ENCODE measurements at regions not wholly inside any gene's neighbourhood (a gene's known extent, or its start where the extent isn't known, plus 50 kb on each side); places are given as distances from the start of the nearest gene placed in this dataset.

- ATAC-seq, result no peak
These were observed 176.5 kb downstream of the USP12 start for GRCh38 chr13:26995159-26995558.

GRCh38 chr13:26993780-26994179 lies 177.8 kb downstream of the USP12 start:
- intact Hi-C loops (cut with DNase I), result no loop called here
- Histone ChIP-seq H3K27me3 (ENCODE audit: low read depth) (no peaks in the 10 kb centered on the region), H3K4me1 (peaks cover 20% of the 10 kb centered on the region), H3K9me3 (no peaks in the 10 kb centered on the region), H3K36me3 (no peaks in the 10 kb centered on the region), H3K27ac (no peak overlapping the region), H3K4me3 (no peak overlapping the region)
- ATAC-seq (no peak), DNase-seq (no peak)
- TF ChIP-seq CTCF (IDR thresholded peaks at IDR 0.05), result no peak

More at GRCh38 chr13:26995159-26995558, 176.5 kb downstream of the USP12 start:
- no peak for TF ChIP-seq CTCF (IDR thresholded peaks at IDR 0.05)
- intact Hi-C loops (cut with DNase I), result no loop called here
- no peaks in the 10 kb centered on the region for H3K9me3 ChIP-seq
- H3K27me3 ChIP-seq (ENCODE audit: low read depth), result no peaks in the 10 kb centered on the region
- peaks cover 13% of the 10 kb centered on the region for H3K4me1 ChIP-seq
- H3K27ac ChIP-seq, result no peak overlapping the region
- H3K36me3 ChIP-seq, result no peaks in the 10 kb centered on the region
- DNase-seq, result no peak
- no peak overlapping the region for H3K4me3 ChIP-seq

DNA sequence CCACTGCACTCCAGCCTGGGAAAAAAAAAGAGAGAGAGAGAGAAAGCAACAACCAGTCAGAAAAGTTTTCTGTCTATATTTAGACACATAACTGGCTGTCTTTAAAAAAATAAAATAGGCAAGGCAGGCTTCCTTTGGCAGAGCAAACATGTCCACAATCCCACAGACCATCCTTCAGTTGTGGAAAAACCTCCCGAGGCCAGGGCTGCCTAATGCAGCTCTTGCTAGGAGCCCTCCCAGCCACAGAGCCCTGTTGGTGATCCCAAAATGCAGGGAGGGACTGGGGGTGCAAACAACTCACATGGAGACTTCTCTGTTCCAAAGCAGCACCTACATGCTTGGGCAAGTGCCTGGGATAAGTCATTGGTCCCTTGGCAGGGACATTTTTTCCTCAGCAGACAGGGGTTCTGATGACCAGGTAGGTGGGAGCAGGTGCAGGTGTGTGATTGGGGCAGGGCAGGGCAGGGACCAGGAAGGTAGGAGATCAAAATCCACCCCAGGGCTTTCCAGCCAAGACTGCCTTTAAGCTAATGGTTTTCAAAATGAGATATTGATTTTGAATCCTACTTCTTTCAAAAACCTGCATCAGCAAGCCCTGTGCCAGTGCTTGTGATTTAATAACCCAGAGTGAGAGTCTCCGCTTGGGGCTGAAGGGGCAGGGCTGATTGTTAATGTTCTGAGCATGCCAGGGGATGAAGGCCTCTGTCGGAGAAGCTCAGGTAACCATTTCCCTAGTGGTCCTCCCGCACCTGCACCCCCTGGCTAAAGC lies 178.5 kb downstream of the USP12 start:
- Histone ChIP-seq H3K4me3 (no peak overlapping the region), H3K4me1 (peaks cover 26% of the 10 kb centered on the region), H3K9me3 (no peaks in the 10 kb centered on the region), H3K36me3 (no peaks in the 10 kb centered on the region), H3K27ac (no peak overlapping the region), H3K27me3 (ENCODE audit: low read depth) (no peaks in the 10 kb centered on the region)
- no peak for DNase-seq
- no peak for TF ChIP-seq CTCF (IDR thresholded peaks at IDR 0.05)
- ATAC-seq, result no peak
- intact Hi-C loops (cut with DNase I), result no loop called here

DNA sequence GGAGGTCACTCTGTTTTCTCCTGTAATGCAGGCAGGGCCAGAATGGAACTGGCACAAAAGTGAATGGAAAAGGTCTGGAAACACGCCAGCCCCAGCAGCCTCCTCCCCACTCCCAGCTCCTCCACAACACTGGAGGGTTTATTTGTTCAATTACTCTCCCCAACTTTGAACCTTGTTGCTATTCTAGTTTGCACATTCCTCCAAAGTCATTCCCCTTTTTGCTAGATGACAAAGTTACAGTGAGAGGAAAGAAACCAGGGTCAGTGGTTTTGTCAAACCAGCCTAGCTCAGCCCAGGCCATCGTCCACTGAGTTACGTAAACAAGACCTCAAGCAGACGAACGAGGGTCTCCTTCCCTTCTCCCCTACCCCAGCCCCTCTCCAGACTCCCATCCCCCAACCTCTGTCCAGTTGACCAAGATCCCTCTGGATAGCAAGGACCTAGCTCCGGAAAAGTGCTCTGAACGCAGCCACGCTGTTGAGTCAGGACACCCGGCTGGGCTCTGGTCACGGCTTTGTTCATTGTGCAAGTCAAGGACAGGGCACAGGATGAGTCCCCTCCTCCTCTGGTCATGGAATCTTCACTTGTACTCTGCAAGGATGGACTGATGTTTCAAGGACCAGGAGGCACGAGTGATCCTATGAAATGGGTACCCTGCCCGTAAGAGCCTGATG lies 180.0 kb downstream of the USP12 start:
- Histone ChIP-seq H3K9me3 (no peaks in the 10 kb centered on the region), H3K36me3 (no peaks in the 10 kb centered on the region), H3K4me1 (peaks cover 28% of the 10 kb centered on the region), H3K27ac (no peak overlapping the region), H3K4me3 (no peak overlapping the region), H3K27me3 (ENCODE audit: low read depth) (no peaks in the 10 kb centered on the region)
- DNase-seq, result no peak
- TF ChIP-seq CTCF (IDR thresholded peaks at IDR 0.05), result no peak
- intact Hi-C loops (cut with DNase I), result no loop called here
- peak; percentile 48 to 57 for ATAC-seq

- DNase-seq (no peak), ATAC-seq (no peak)
- H3K9me3 ChIP-seq, result no peaks in the 10 kb centered on the region
- H3K27me3 ChIP-seq (ENCODE audit: low read depth), result no peaks in the 10 kb centered on the region
- no peak overlapping the region for H3K4me3 ChIP-seq
- H3K36me3 ChIP-seq, result no peaks in the 10 kb centered on the region
- TF ChIP-seq CTCF (IDR thresholded peaks at IDR 0.05), result no peak
- peaks cover 32% of the 10 kb centered on the region for H3K4me1 ChIP-seq
- intact Hi-C loops (cut with DNase I), result loop anchor here (5.0 kb wide), 1 partner anchor 367 kb away; no protein-coding TSS in a partner anchor
- no peak overlapping the region for H3K27ac ChIP-seq
These were observed 181.5 kb downstream of the USP12 start for GRCh38 chr13:26989957-26990713.

All from lower lobe of right lung (tissue), 2 donors.